SK-N-MC (cell line): ENCODE measurements at regions not wholly inside any gene's neighbourhood (a gene's known extent, or its start where the extent isn't known, plus 50 kb on each side); places are given as distances from the start of the nearest gene placed in this dataset.
A peak's percentile ranks its signal among the peaks of the same experiment; 100 is the strongest.

ENCODE experiments used
- DNase-seq: peaks from one replicate; pipeline ENCODE4 v3.0.0-alpha.2; 2011; ENCODE audit warnings: low read depth, low spot score
- H3K27ac ChIP-seq: fragments of 200-600 bp; sonication (generic); 2 replicates; pipeline ENCODE4 v1.5.1; 2016; ENCODE audit warnings: mixed run types
- H3K36me3 ChIP-seq: fragments of 200-600 bp; sonication (generic); 2 replicates; pipeline ENCODE4 v1.6.1; 2017; ENCODE audit warnings: antibody characterized with exemption, low read length, mixed read lengths; ENCODE audit not compliant: insufficient read depth
- H3K4me3 ChIP-seq: fragments of 200-600 bp; sonication (generic); 2 replicates; pipeline ENCODE4 v1.5.1; 2016
- H3K9ac ChIP-seq: fragments of 200-600 bp; sonication (generic); 2 replicates; pipeline ENCODE4 v1.8.0; 2017; ENCODE audit warnings: mixed run types, mixed read lengths; ENCODE audit not compliant: insufficient read length
- H3K9me3 ChIP-seq: fragments of 200-600 bp; sonication (generic); 2 replicates; pipeline ENCODE4 v1.6.1; 2017; ENCODE audit warnings: low read depth, mild to moderate bottlenecking, antibody characterized with exemption, low read length, moderate library complexity, mixed read lengths
- EZH2 ChIP-seq: fragments of 200-600 bp; sonication (generic); IDR thresholded peaks from one replicate; pipeline ENCODE4 v1.6.1; 2017; ENCODE audit warnings: antibody characterized with exemption
- FOXP2 ChIP-seq: optimal IDR thresholded peaks from 2 replicates; pipeline ENCODE3; 2011; ENCODE audit warnings: mild to moderate bottlenecking, moderate library complexity; ENCODE audit not compliant: insufficient read depth; ENCODE audit errors: extremely low read length, control extremely low read depth
- POLR2AphosphoS5 ChIP-seq: IDR thresholded peaks from 2 replicates; pipeline ENCODE4 v1.6.1; 2012; ENCODE audit warnings: mild to moderate bottlenecking, low read depth, low read length, borderline replicate concordance

DNA sequence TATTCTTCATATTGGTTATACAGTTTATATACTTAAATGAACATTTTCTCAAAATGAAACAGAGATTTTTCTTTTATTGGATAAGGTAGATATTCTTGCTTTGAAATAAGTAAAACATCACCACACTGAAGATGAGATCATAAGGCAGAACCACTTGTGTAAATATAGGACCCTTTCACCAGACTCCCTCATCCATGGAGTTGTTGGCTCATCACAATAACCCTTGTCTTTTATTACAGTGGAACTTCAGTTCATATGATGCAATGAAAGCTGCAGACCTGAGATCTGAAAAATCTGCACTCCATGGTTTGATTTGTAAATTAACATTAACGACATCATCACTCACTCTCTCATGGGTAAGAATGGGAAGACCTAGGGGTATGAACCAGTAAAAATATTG, 51.9 kb upstream of the DBX2 start:
- Histone ChIP-seq H3K36me3 (no peaks in the 10 kb centered on the region), H3K27ac (no peak overlapping the region), H3K9me3 (no peaks in the 10 kb centered on the region), H3K9ac (no peak overlapping the region), H3K4me3 (no peak overlapping the region)
- no peak for DNase-seq
- TF ChIP-seq EZH2 (no peak), FOXP2 (no peak), POLR2AphosphoS5 (no peak)

DNA sequence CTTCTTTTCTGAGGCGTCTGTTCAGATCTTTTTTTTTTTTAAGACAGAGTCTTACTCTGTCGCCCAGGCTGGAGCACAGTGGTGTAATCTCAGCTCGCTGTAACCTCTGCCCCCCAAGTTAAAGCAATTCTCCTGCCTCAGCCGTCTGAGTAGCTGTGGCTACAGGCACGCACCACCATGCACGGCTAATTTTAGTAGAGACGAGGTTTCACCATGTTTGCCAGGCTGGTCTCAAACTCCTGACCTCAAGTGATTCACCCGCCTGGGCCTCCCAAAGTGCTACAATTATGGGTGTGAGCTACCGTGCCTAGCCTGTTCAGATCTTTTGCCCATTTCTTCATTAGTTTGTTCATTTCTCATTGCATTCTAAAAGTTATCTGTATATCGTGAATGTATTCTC, 55.1 kb upstream of the DBX2 start:
- H3K9ac ChIP-seq: no peak overlapping the region
- DNase-seq: no peak

GRCh38 chr12:45112306-45112705, 61.4 kb upstream of the DBX2 start:
- no peaks in the 10 kb centered on the region for H3K36me3 ChIP-seq
- no peaks in the 10 kb centered on the region for H3K9me3 ChIP-seq
- no peak for DNase-seq
- no peak for TF ChIP-seq EZH2
- TF ChIP-seq FOXP2: no peak
- TF ChIP-seq POLR2AphosphoS5: no peak
- H3K27ac ChIP-seq: no peak overlapping the region
- H3K9ac ChIP-seq: no peak overlapping the region
- no peak overlapping the region for H3K4me3 ChIP-seq

More for the DNA sequence above, 55.1 kb upstream of the DBX2 start:
- H3K4me3 ChIP-seq: no peak overlapping the region
- H3K9me3 ChIP-seq: no peaks in the 10 kb centered on the region
- TF ChIP-seq POLR2AphosphoS5 (no peak), FOXP2 (no peak), EZH2 (no peak)
- H3K36me3 ChIP-seq: no peaks in the 10 kb centered on the region
- H3K27ac ChIP-seq: no peak overlapping the region

- Histone ChIP-seq H3K27ac (no peak overlapping the region), H3K36me3 (no peaks in the 10 kb centered on the region), H3K9ac (no peak overlapping the region), H3K4me3 (no peak overlapping the region), H3K9me3 (no peaks in the 10 kb centered on the region)
- DNase-seq: no peak
- TF ChIP-seq FOXP2: no peak
- TF ChIP-seq EZH2: no peak
- TF ChIP-seq POLR2AphosphoS5: no peak
Observed at GRCh38 chr12:45121224-45121623, 70.3 kb upstream of the DBX2 start.

- Histone ChIP-seq H3K27ac (0 out of 2 replicates have a peak overlapping the region, but pooled peaks have one; percentile 38), H3K9ac (no peak overlapping the region), H3K4me3 (no peak overlapping the region), H3K9me3 (no peaks in the 10 kb centered on the region), H3K36me3 (no peaks in the 10 kb centered on the region)
- DNase-seq: peak; percentile 75
- TF ChIP-seq POLR2AphosphoS5: no peak
- no peak for TF ChIP-seq EZH2
- TF ChIP-seq FOXP2: no peak
Observed at GRCh38 chr12:45122768-45123380, 72.0 kb upstream of the DBX2 start.

DNA sequence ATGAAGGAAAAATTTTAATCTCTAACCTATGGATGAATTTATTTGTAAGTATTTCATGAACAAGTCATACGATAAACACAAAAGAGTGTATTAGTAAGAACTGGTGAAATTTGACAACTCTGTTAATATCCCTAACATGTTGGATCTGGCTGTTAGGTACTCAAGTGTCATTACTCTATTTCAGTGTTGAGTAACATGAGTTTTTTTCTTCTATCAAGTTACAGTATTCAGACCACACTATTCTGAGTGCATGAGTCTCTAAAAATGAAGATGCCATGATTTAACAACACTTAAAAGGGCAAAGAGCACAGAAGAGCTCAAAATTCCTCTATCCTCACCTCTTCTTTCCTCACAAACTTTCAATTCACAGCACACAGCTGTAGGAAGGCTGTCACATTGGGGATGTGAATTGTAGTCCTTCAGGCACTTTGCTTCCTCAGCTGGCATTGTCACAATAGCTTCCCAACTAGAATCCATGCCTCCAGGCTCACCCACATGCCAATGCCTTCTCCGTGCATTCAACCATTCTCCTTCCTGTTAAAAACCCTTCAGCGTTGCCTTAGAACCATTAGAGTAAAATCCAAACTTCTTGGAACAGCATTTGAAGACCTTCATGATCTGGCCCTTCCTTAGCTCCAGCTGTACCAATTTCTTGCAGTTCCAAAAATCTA, 73.7 kb upstream of the DBX2 start:
- Histone ChIP-seq H3K4me3 (peak overlapping the region; percentile 12; the same call in 1 of the 2 replicates), H3K36me3 (no peaks in the 10 kb centered on the region), H3K9ac (no peak overlapping the region), H3K27ac (peak overlapping the region; percentile 15; the same call in 1 of the 2 replicates), H3K9me3 (no peaks in the 10 kb centered on the region)
- no peak for DNase-seq
- TF ChIP-seq POLR2AphosphoS5: no peak
- no peak for TF ChIP-seq FOXP2
- no peak for TF ChIP-seq EZH2

- no peak overlapping the region for H3K4me3 ChIP-seq
- H3K9ac ChIP-seq: no peak overlapping the region
- TF ChIP-seq EZH2: no peak
- no peak for TF ChIP-seq FOXP2
- no peak for TF ChIP-seq POLR2AphosphoS5
- no peaks in the 10 kb centered on the region for H3K36me3 ChIP-seq
- DNase-seq: no peak
- no peaks in the 10 kb centered on the region for H3K9me3 ChIP-seq
- no peak overlapping the region for H3K27ac ChIP-seq
Observed at GRCh38 chr12:45125997-45126396, 75.1 kb upstream of the DBX2 start.

DNA sequence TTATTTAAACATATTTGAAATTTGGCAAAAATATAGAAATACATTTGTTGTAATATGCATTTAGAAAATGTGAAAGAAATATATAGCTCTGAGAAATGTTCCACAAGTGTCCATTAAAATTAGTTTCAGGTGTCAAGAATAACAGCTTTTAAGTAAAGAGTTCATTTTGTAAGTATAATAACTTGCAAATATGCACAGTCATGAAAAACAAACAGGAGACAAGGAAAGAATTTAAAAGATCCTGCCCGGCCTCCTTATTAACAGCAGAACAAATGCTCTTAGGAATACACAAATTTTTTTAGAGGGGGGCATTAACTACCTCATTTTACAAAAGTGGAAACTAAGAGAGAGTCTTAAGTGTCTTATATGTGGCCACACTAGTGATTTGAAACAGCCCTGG, 77.7 kb upstream of the DBX2 start:
- Histone ChIP-seq H3K9me3 (no peaks in the 10 kb centered on the region), H3K4me3 (no peak overlapping the region), H3K36me3 (no peaks in the 10 kb centered on the region), H3K27ac (no peak overlapping the region), H3K9ac (no peak overlapping the region)
- TF ChIP-seq POLR2AphosphoS5: no peak
- TF ChIP-seq FOXP2: no peak
- no peak for TF ChIP-seq EZH2
- DNase-seq: no peak
